ENCODE measurements at regions not wholly inside any gene's neighbourhood (a gene's known extent, or its start where the extent isn't known, plus 50 kb on each side); places are given as distances from the start of the nearest gene placed in this dataset.

DNA sequence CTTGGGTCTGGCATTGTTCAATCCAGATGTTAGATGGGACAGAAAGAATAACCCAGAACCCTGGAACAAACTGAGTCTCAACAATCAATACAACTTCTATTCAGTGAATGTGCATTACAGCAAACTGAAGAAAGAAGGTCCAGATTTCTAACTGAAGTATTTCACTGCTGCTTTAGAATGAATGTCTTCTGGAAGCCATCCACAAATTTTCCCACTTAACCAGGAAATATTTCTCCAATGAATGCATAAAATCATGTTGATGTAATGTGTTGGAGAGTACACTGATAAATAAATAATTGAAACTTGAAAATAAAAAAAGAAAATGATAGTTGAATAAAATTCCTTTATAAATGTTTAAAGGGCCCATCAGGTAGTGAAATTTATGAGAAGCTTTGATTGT is 658.6 kb downstream of the ZBBX start:
- H3K4me3 ChIP-seq (ENCODE audit: low read depth, low read length), result no peak overlapping the region
- in situ Hi-C loops (cut with HindIII; ENCODE audit: low sequenced_read_pairs), result no loop called here
- TF ChIP-seq, protein P1, sequence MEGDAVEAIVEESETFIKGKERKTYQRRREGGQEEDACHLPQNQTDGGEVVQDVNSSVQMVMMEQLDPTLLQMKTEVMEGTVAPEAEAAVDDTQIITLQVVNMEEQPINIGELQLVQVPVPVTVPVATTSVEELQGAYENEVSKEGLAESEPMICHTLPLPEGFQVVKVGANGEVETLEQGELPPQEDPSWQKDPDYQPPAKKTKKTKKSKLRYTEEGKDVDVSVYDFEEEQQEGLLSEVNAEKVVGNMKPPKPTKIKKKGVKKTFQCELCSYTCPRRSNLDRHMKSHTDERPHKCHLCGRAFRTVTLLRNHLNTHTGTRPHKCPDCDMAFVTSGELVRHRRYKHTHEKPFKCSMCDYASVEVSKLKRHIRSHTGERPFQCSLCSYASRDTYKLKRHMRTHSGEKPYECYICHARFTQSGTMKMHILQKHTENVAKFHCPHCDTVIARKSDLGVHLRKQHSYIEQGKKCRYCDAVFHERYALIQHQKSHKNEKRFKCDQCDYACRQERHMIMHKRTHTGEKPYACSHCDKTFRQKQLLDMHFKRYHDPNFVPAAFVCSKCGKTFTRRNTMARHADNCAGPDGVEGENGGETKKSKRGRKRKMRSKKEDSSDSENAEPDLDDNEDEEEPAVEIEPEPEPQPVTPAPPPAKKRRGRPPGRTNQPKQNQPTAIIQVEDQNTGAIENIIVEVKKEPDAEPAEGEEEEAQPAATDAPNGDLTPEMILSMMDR (IDR thresholded peaks at IDR 0.05; ENCODE audit: low read depth, low read length, missing control alignments), result no peak
- DNase-seq (ENCODE audit: low read depth), result no peak

DNA sequence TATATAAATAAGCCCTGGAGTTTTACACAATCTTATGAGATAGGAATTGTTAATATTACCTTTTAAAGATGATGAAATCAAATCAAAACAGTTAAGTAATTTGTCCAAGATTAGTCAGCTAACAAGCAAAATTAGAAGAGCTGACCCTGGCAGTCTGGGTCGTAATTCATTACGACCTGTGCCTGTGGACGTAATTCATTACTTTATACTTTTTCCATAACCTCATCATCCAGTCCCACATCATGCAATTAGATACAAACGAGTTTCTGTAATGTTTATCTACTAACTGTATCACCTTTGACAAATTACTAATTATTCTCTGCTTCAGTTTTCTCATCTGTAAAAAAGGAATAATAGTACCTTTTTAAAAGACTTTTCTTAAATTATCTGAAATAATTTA is 665.9 kb downstream of the ZBBX start:
- TF ChIP-seq, protein P1 (IDR thresholded peaks at IDR 0.05; ENCODE audit: low read depth, low read length, missing control alignments), result no peak
- in situ Hi-C loops (cut with HindIII; ENCODE audit: low sequenced_read_pairs), result no loop called here
- DNase-seq (ENCODE audit: low read depth), result no peak
- no peak overlapping the region for H3K4me3 ChIP-seq (ENCODE audit: low read depth, low read length)

DNA sequence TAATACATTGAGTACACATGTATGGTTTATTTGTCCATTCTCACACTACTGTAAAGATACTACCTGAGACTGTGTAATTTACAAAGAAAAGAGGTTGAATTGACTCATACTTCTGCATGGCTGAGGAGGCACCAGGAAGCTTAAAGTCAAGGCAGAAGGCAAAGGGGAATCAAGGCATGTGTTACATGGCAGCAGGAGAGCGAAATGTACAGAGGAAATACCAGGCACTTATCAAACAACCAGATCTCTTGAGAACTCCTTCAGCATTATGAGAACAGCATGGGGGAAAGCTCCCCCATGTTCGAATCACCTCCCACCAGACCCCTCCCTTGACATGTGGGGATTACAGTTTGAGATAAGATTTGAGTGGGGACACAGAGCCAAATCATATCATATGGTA is 666.3 kb downstream of the ZBBX start:
- in situ Hi-C loops (cut with HindIII; ENCODE audit: low sequenced_read_pairs), result no loop called here
- H3K4me3 ChIP-seq (ENCODE audit: low read depth, low read length), result no peak overlapping the region
- no peak for DNase-seq (ENCODE audit: low read depth)
- TF ChIP-seq, protein P1 (IDR thresholded peaks at IDR 0.05; ENCODE audit: low read depth, low read length, missing control alignments), result no peak

DNA sequence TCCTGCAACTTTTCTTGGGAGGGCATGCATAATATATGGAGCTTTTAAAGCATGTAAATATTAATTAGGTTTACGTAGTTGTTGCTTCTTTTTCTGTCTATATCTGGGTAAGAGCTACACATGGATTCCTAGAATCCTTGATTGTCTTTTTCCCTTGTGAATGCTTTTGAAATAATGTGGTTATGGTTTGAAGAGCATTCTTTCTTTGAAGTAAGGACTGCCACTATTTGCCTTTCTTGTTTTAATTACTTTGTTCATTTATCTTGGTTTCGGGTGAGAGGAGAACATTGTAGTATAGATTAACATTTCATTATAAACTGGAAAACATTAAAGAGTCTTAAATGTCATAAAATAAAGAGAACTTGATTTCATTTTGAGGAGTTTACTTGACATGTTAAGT is 674.0 kb downstream of the ZBBX start:
- no peak for DNase-seq (ENCODE audit: low read depth)
- in situ Hi-C loops (cut with HindIII; ENCODE audit: low sequenced_read_pairs), result no loop called here
- H3K4me3 ChIP-seq (ENCODE audit: low read depth, low read length), result no peak overlapping the region
- TF ChIP-seq, protein P1 (IDR thresholded peaks at IDR 0.05; ENCODE audit: low read depth, low read length, missing control alignments), result no peak

DNA sequence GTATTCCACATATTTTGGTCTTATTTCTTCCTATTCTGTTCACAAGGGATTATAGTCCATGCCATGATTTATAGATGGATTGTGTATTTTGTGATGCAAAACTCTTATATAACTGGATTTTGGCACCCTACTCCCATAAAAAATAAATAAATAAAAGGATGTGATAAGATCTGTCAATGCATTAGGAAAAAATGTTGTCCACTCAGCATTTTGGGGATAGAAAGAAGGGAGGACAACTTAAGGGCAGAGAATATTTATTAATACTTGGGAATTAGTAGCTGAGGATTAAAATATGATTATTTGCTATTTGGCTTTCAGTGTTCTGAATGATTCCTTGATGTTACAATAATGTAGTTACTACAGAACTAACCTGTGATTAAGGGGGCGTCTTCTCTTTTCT is 682.6 kb downstream of the ZBBX start:
- DNase-seq (ENCODE audit: low read depth), result no peak
- H3K4me3 ChIP-seq (ENCODE audit: low read depth, low read length), result no peak overlapping the region
- in situ Hi-C loops (cut with HindIII; ENCODE audit: low sequenced_read_pairs), result no loop called here
- TF ChIP-seq, protein P1 (IDR thresholded peaks at IDR 0.05; ENCODE audit: low read depth, low read length, missing control alignments), result no peak

DNA sequence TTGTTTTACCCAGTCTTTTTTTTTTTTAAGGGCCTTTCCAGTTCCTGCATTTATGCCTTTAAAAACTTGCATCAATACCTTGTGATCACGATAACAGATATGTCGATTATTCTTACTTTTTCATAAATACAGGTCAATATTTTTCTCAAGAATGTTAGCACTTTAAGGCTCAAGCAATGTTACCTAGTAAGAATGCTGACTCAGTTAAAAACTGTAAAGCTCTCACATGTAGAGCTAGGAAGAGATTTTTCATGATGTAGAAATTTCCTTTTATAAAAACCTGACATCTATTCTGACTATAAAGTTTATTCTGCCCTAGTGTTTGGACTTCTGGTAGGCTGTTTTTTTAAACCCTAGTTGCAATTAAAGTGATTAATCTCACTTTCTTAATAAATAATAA is 684.0 kb downstream of the ZBBX start:
- in situ Hi-C loops (cut with HindIII; ENCODE audit: low sequenced_read_pairs), result no loop called here
- TF ChIP-seq, protein P1 (IDR thresholded peaks at IDR 0.05; ENCODE audit: low read depth, low read length, missing control alignments), result no peak
- DNase-seq (ENCODE audit: low read depth), result no peak
- no peak overlapping the region for H3K4me3 ChIP-seq (ENCODE audit: low read depth, low read length)

DNA sequence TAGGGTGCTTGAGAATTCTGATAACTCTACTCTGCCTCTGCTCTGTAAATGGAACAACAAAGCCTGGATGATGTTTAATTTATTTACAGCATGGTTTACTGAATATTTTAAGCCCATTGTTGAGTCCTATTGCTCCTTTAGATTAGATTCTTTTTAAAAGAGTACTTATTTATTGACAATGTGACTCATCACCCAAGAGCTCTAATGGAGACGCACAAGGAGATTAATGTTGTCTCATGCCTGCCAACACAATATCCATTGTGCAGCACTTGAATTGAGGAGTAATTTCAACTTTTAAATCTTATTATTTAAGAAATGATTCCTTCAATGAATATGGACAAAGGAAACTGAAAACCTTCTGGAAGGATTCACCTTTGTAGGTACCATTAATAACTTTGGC is 691.4 kb downstream of the ZBBX start:
- in situ Hi-C loops (cut with HindIII; ENCODE audit: low sequenced_read_pairs), result no loop called here
- TF ChIP-seq, protein P1 (IDR thresholded peaks at IDR 0.05; ENCODE audit: low read depth, low read length, missing control alignments), result no peak
- no peak overlapping the region for H3K4me3 ChIP-seq (ENCODE audit: low read depth, low read length)
- no peak for DNase-seq (ENCODE audit: low read depth)
